ENCODE measurements at regions not wholly inside any gene's neighbourhood (a gene's known extent, or its start where the extent isn't known, plus 50 kb on each side); places are given as distances from the start of the nearest gene placed in this dataset.

DNA sequence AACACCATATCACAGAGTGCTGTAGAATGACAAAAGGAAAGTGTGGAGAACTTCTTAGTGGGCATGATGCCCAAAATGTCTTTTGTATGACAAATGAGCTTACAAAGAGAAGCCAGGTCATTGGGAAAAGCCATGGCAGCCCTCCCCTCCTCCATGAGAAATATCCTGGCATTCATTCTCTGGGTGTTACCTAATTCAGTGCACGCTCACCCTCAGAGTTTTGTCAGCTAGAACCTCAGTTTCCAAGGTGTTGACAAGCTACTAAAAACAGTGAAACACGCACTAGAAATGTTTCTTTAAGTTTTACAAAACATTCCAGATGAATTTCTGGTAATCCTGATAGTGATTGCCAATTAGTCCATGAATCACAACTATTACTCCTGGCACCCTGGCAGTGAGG lies 105.4 kb upstream of the FSHB start:
- H3K9me3 ChIP-seq (ENCODE audit: insufficient read depth, low read depth, low read length), result no peaks in the 10 kb centered on the region
- no peaks in the 10 kb centered on the region for H3K79me2 ChIP-seq (ENCODE audit: control insufficient read depth, insufficient read depth, low read length, poor library complexity)
- no peak overlapping the region for H3K4ac ChIP-seq (ENCODE audit: low read depth, low read length)
- H4K12ac ChIP-seq (ENCODE audit: low read depth, low read length), result no peak overlapping the region
- no peak overlapping the region for H2AFZ ChIP-seq (ENCODE audit: insufficient read depth, low read length, poor library complexity)
- no peak overlapping the region for H2BK5ac ChIP-seq (ENCODE audit: low read depth, low read length, poor library complexity)
- H2AK5ac ChIP-seq (ENCODE audit: low read length), result no peak overlapping the region
- no peak overlapping the region for H2BK12ac ChIP-seq (ENCODE audit: low read length)
- no peak overlapping the region for H3K14ac ChIP-seq (ENCODE audit: low read length)
- no peak overlapping the region for H4K91ac ChIP-seq (ENCODE audit: low read depth, low read length)
- DNase-seq, result no peak
- no peaks in the 10 kb centered on the region for H3K27me3 ChIP-seq (ENCODE audit: insufficient read depth, low read length)
- no peak overlapping the region for H3K23ac ChIP-seq (ENCODE audit: low read length)
- H3K9ac ChIP-seq (ENCODE audit: low read length), result no peak overlapping the region
- no CpG with 5 or more reads among the region's 2 CpGs for WGBS (ENCODE audit: extremely low coverage, insufficient coverage, insufficient read length)
- H3K36me3 ChIP-seq (ENCODE audit: control insufficient read depth in 1 of 2, insufficient read depth in 2 of 2, low read length in 2 of 2), result no peaks in the 10 kb centered on the region
- no peaks in the 10 kb centered on the region for H3K4me1 ChIP-seq (ENCODE audit: control insufficient read depth in 1 of 2, insufficient read depth in 2 of 2, low read length in 2 of 2)
- no peak overlapping the region for H4K8ac ChIP-seq (ENCODE audit: low read depth, low read length)
- no peak overlapping the region for H3K18ac ChIP-seq (ENCODE audit: low read length)
- H2BK120ac ChIP-seq (ENCODE audit: insufficient read depth, low read length, poor library complexity), result no peak overlapping the region
- H3K4me3 ChIP-seq (ENCODE audit: low read depth, low read length), result no peak overlapping the region
- no peaks in the 10 kb centered on the region for H3K79me1 ChIP-seq (ENCODE audit: low read length)
- no peak overlapping the region for H3K27ac ChIP-seq (ENCODE audit: low read depth, low read length)
- no peak overlapping the region for H3K4me2 ChIP-seq (ENCODE audit: low read length)

GRCh38 chr11:30128269-30128932 lies 102.4 kb upstream of the FSHB start:
- no peak overlapping the region for H4K8ac ChIP-seq (ENCODE audit: low read depth, low read length)
- no peak overlapping the region for H2BK12ac ChIP-seq (ENCODE audit: low read length)
- no peak overlapping the region for H2BK120ac ChIP-seq (ENCODE audit: insufficient read depth, low read length, poor library complexity)
- H3K36me3 ChIP-seq (ENCODE audit: control insufficient read depth in 1 of 2, insufficient read depth in 2 of 2, low read length in 2 of 2), result no peaks in the 10 kb centered on the region
- no peak overlapping the region for H3K27ac ChIP-seq (ENCODE audit: low read depth, low read length)
- no CpG with 5 or more reads among the region's 3 CpGs for WGBS (ENCODE audit: extremely low coverage, insufficient coverage, insufficient read length)
- H2BK5ac ChIP-seq (ENCODE audit: low read depth, low read length, poor library complexity), result no peak overlapping the region
- no peak overlapping the region for H3K23ac ChIP-seq (ENCODE audit: low read length)
- H3K4me3 ChIP-seq (ENCODE audit: low read depth, low read length), result no peak overlapping the region
- no peak overlapping the region for H3K4me2 ChIP-seq (ENCODE audit: low read length)
- H3K9me3 ChIP-seq (ENCODE audit: insufficient read depth, low read depth, low read length), result no peaks in the 10 kb centered on the region
- no peak overlapping the region for H4K12ac ChIP-seq (ENCODE audit: low read depth, low read length)
- no peaks in the 10 kb centered on the region for H3K79me2 ChIP-seq (ENCODE audit: control insufficient read depth, insufficient read depth, low read length, poor library complexity)
- H3K4ac ChIP-seq (ENCODE audit: low read depth, low read length), result no peak overlapping the region
- no peak overlapping the region for H3K18ac ChIP-seq (ENCODE audit: low read length)
- no peaks in the 10 kb centered on the region for H3K27me3 ChIP-seq (ENCODE audit: insufficient read depth, low read length)
- peak in 1 of 2 donors; percentile 36 for DNase-seq
- no peaks in the 10 kb centered on the region for H3K79me1 ChIP-seq (ENCODE audit: low read length)
- H2AK5ac ChIP-seq (ENCODE audit: low read length), result no peak overlapping the region
- no peak overlapping the region for H3K9ac ChIP-seq (ENCODE audit: low read length)
- H4K91ac ChIP-seq (ENCODE audit: low read depth, low read length), result no peak overlapping the region
- H3K4me1 ChIP-seq (ENCODE audit: control insufficient read depth in 1 of 2, insufficient read depth in 2 of 2, low read length in 2 of 2), result no peaks in the 10 kb centered on the region
- H2AFZ ChIP-seq (ENCODE audit: insufficient read depth, low read length, poor library complexity), result no peak overlapping the region
- H3K14ac ChIP-seq (ENCODE audit: low read length), result no peak overlapping the region

DNA sequence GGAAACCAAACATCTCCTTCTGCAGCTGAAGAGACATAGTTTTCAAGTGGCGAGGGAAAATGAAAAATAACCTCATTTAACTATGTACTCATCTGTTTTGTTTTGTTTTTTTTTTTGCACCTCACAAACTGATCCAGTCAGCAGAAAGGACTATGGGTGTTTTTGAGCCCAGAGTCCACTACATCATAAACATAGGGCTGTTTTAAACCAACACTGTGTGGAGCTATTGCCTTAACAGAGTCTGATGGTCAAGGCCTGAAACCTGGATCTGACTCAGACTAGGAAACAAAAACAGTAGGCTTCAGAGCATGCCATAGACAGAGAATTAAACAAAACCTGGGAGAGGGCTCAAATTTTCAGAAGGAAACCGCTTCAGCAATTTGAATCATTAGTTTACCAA lies 99.3 kb upstream of the FSHB start:
- Histone ChIP-seq H4K91ac (ENCODE audit: low read depth, low read length) (no peak overlapping the region), H3K14ac (ENCODE audit: low read length) (no peak overlapping the region), H2AK5ac (ENCODE audit: low read length) (no peak overlapping the region), H2AFZ (ENCODE audit: insufficient read depth, low read length, poor library complexity) (no peak overlapping the region), H3K27me3 (ENCODE audit: insufficient read depth, low read length) (no peaks in the 10 kb centered on the region), H3K23ac (ENCODE audit: low read length) (no peak overlapping the region), H3K4me1 (ENCODE audit: control insufficient read depth in 1 of 2, insufficient read depth in 2 of 2, low read length in 2 of 2) (no peaks in the 10 kb centered on the region), H3K79me1 (ENCODE audit: low read length) (no peaks in the 10 kb centered on the region), H3K79me2 (ENCODE audit: control insufficient read depth, insufficient read depth, low read length, poor library complexity) (no peaks in the 10 kb centered on the region), H3K9ac (ENCODE audit: low read length) (no peak overlapping the region), H3K18ac (ENCODE audit: low read length) (no peak overlapping the region), H4K8ac (ENCODE audit: low read depth, low read length) (no peak overlapping the region), H3K9me3 (ENCODE audit: insufficient read depth, low read depth, low read length) (no peaks in the 10 kb centered on the region), H2BK12ac (ENCODE audit: low read length) (no peak overlapping the region), H3K36me3 (ENCODE audit: control insufficient read depth in 1 of 2, insufficient read depth in 2 of 2, low read length in 2 of 2) (no peaks in the 10 kb centered on the region), H3K4ac (ENCODE audit: low read depth, low read length) (no peak overlapping the region), H3K4me2 (ENCODE audit: low read length) (no peak overlapping the region), H4K12ac (ENCODE audit: low read depth, low read length) (no peak overlapping the region), H2BK5ac (ENCODE audit: low read depth, low read length, poor library complexity) (no peak overlapping the region), H2BK120ac (ENCODE audit: insufficient read depth, low read length, poor library complexity) (no peak overlapping the region), H3K4me3 (ENCODE audit: low read depth, low read length) (no peak overlapping the region), H3K27ac (ENCODE audit: low read depth, low read length) (no peak overlapping the region)
- no peak for DNase-seq
- WGBS (ENCODE audit: extremely low coverage, insufficient coverage, insufficient read length), result no CpG with 5 or more reads among the region's 2 CpGs

DNA sequence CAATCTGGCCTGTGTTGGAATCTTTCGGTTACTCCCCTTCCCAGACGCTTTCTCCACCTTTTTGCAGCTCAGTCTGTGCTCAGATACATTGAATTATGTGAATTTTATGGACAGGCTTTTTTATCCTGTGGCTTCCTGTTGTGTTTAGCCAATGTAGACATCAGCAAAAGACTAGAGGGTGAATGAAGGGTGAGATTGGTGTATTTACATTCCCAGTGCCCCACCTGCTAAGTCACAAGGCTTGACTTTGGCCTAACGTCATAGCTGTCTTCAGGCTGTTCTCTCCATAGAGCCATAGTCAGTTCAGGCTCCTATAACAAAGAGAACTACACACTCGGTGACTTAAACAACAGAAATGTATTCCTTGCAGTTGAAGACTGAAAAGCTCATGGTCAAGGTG lies 97.5 kb upstream of the FSHB start:
- Histone ChIP-seq H3K4me3 (ENCODE audit: low read depth, low read length) (no peak overlapping the region), H4K91ac (ENCODE audit: low read depth, low read length) (no peak overlapping the region)
- no CpG with 5 or more reads among the region's 4 CpGs for WGBS (ENCODE audit: extremely low coverage, insufficient coverage, insufficient read length)

More for the DNA sequence above, 97.5 kb upstream of the FSHB start:
- H2BK120ac ChIP-seq (ENCODE audit: insufficient read depth, low read length, poor library complexity), result no peak overlapping the region
- DNase-seq, result no peak
- no peak overlapping the region for H3K4me2 ChIP-seq (ENCODE audit: low read length)
- no peak overlapping the region for H3K9ac ChIP-seq (ENCODE audit: low read length)
- no peak overlapping the region for H3K14ac ChIP-seq (ENCODE audit: low read length)
- no peak overlapping the region for H4K12ac ChIP-seq (ENCODE audit: low read depth, low read length)
- H2AK5ac ChIP-seq (ENCODE audit: low read length), result no peak overlapping the region
- no peak overlapping the region for H3K23ac ChIP-seq (ENCODE audit: low read length)
- H3K27me3 ChIP-seq (ENCODE audit: insufficient read depth, low read length), result no peaks in the 10 kb centered on the region
- no peak overlapping the region for H3K27ac ChIP-seq (ENCODE audit: low read depth, low read length)
- H3K4me1 ChIP-seq (ENCODE audit: control insufficient read depth in 1 of 2, insufficient read depth in 2 of 2, low read length in 2 of 2), result no peaks in the 10 kb centered on the region
- no peak overlapping the region for H3K4ac ChIP-seq (ENCODE audit: low read depth, low read length)
- H2BK12ac ChIP-seq (ENCODE audit: low read length), result no peak overlapping the region
- H4K8ac ChIP-seq (ENCODE audit: low read depth, low read length), result no peak overlapping the region
- H3K79me1 ChIP-seq (ENCODE audit: low read length), result no peaks in the 10 kb centered on the region
- H3K9me3 ChIP-seq (ENCODE audit: insufficient read depth, low read depth, low read length), result no peaks in the 10 kb centered on the region
- H3K18ac ChIP-seq (ENCODE audit: low read length), result no peak overlapping the region
- no peak overlapping the region for H2BK5ac ChIP-seq (ENCODE audit: low read depth, low read length, poor library complexity)
- H3K79me2 ChIP-seq (ENCODE audit: control insufficient read depth, insufficient read depth, low read length, poor library complexity), result no peaks in the 10 kb centered on the region
- H2AFZ ChIP-seq (ENCODE audit: insufficient read depth, low read length, poor library complexity), result no peak overlapping the region
- no peaks in the 10 kb centered on the region for H3K36me3 ChIP-seq (ENCODE audit: control insufficient read depth in 1 of 2, insufficient read depth in 2 of 2, low read length in 2 of 2)
